ENCODE measurements at regions not wholly inside any gene's neighbourhood (a gene's known extent, or its start where the extent isn't known, plus 50 kb on each side); places are given as distances from the start of the nearest gene placed in this dataset.

DNA sequence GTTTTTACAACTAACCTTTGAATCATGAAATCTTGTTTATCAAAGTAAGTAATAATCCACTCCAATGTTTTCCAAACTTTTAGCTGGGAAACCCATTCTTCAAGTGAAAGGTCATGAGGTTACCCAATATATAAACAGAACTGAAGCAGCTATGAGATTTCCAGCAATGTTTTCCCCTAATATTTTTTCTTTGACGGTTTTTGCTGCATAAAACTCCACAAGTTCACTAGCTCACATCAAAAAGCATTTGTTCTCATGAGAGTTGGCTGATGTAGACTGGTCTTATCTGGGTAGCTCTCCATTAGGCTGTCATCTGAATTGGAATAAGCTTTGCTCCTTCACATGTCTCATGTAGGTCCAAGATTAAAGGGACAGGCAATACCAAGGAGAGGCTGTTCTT lies 241.2 kb upstream of the LRRC3B start:
- BruUV-seq (replicated peaks), result no TSS peak
- Histone ChIP-seq H3K27me3 (replicated peaks in 1 of 2; ENCODE audit: control insufficient read depth in 2 of 2, insufficient read depth in 2 of 2, low read length in 1 of 2) (no peaks in the 10 kb centered on the region), H3K9ac (ENCODE audit: control insufficient read depth, insufficient read depth, low read length) (no peak overlapping the region), H2AFZ (ENCODE audit: control insufficient read depth, low read depth, low read length) (no peak overlapping the region), H3K4me1 (ENCODE audit: control insufficient read depth, insufficient read depth, low read length) (no peaks in the 10 kb centered on the region), H3K79me2 (ENCODE audit: control insufficient read depth, insufficient read depth, low read length) (no peaks in the 10 kb centered on the region), H3K36me3 (ENCODE audit: control insufficient read depth in 2 of 2, insufficient read depth in 2 of 2, low read length in 1 of 2) (no peaks in the 10 kb centered on the region), H3K4me2 (ENCODE audit: control insufficient read depth, insufficient read depth) (no peak overlapping the region), H3K9me3 (replicated peaks; ENCODE audit: control insufficient read depth, insufficient read depth, low read length) (no peaks in the 10 kb centered on the region), H3K27ac (ENCODE audit: control insufficient read depth, insufficient read depth) (no peak overlapping the region), H4K20me1 (ENCODE audit: control insufficient read depth, insufficient read depth) (no peaks in the 10 kb centered on the region), H3K4me3 (no peak overlapping the region)
- TF ChIP-seq, protein P1, sequence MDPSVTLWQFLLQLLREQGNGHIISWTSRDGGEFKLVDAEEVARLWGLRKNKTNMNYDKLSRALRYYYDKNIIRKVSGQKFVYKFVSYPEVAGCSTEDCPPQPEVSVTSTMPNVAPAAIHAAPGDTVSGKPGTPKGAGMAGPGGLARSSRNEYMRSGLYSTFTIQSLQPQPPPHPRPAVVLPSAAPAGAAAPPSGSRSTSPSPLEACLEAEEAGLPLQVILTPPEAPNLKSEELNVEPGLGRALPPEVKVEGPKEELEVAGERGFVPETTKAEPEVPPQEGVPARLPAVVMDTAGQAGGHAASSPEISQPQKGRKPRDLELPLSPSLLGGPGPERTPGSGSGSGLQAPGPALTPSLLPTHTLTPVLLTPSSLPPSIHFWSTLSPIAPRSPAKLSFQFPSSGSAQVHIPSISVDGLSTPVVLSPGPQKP (IDR thresholded peaks at IDR 0.05; ENCODE audit: low read depth, low read length), result no peak
- no peak for TF ChIP-seq NR2C2 (IDR thresholded peaks at IDR 0.05; ENCODE audit: borderline replicate concordance, control insufficient read depth, insufficient read length, low read depth)
- TF ChIP-seq POU2F2 (IDR thresholded peaks at IDR 0.05; ENCODE audit: borderline replicate concordance, low read depth, low read length), result no peak
- TF ChIP-seq, protein P2, sequence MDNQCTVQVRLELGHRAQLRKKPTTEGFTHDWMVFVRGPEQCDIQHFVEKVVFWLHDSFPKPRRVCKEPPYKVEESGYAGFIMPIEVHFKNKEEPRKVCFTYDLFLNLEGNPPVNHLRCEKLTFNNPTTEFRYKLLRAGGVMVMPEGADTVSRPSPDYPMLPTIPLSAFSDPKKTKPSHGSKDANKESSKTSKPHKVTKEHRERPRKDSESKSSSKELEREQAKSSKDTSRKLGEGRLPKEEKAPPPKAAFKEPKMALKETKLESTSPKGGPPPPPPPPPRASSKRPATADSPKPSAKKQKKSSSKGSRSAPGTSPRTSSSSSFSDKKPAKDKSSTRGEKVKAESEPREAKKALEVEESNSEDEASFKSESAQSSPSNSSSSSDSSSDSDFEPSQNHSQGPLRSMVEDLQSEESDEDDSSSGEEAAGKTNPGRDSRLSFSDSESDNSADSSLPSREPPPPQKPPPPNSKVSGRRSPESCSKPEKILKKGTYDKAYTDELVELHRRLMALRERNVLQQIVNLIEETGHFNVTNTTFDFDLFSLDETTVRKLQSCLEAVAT (IDR thresholded peaks at IDR 0.05), result no peak
- TF ChIP-seq BACH1 (IDR thresholded peaks at IDR 0.05; ENCODE audit: borderline replicate concordance), result no peak
- TF ChIP-seq EP300 (IDR thresholded peaks at IDR 0.05; ENCODE audit: borderline replicate concordance in 1 of 2, control insufficient read depth in 1 of 2, low read depth in 2 of 2, low read length in 2 of 2), result no peak
- TF ChIP-seq, protein P3, sequence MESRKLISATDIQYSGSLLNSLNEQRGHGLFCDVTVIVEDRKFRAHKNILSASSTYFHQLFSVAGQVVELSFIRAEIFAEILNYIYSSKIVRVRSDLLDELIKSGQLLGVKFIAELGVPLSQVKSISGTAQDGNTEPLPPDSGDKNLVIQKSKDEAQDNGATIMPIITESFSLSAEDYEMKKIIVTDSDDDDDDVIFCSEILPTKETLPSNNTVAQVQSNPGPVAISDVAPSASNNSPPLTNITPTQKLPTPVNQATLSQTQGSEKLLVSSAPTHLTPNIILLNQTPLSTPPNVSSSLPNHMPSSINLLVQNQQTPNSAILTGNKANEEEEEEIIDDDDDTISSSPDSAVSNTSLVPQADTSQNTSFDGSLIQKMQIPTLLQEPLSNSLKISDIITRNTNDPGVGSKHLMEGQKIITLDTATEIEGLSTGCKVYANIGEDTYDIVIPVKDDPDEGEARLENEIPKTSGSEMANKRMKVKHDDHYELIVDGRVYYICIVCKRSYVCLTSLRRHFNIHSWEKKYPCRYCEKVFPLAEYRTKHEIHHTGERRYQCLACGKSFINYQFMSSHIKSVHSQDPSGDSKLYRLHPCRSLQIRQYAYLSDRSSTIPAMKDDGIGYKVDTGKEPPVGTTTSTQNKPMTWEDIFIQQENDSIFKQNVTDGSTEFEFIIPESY (IDR thresholded peaks at IDR 0.05), result no peak
- no peak for TF ChIP-seq SPI1 (IDR thresholded peaks at IDR 0.05; ENCODE audit: borderline replicate concordance, insufficient read depth, low read depth, low read length)
- TF ChIP-seq ASH2L (IDR thresholded peaks at IDR 0.05; ENCODE audit: borderline replicate concordance, low read depth), result no peak
- no peak for TF ChIP-seq NR2F1 (conservative IDR thresholded peaks at IDR 0.05)
- no peak for TF ChIP-seq NFYB (IDR thresholded peaks at IDR 0.05; ENCODE audit: insufficient read depth, low read depth, low read length)
- no peak for TF ChIP-seq FOXM1 (IDR thresholded peaks at IDR 0.05; ENCODE audit: low read depth, low read length)
- WGBS (ENCODE audit: insufficient coverage, insufficient replicate concordance, low lambda C conversion rate, missing lambda C conversion rate), result 0% methylated on average over 1 of the region's 1 CpG
- FAIRE-seq (no peak), ATAC-seq (no peak), DNase-seq (ENCODE audit: low read depth, low spot score) (no peak)
- POLR2A ChIA-PET, result no interaction called here
- SMC1A ChIA-PET (ENCODE audit: uncharacterized antibody, unreplicated experiment), result no interaction called here
- in situ Hi-C loops (cut with MboI) (no loop called here), intact Hi-C loops (cut with micrococcal nuclease; ENCODE audit: unreplicated experiment) (no loop called here)
- RAD21 ChIA-PET (ENCODE audit: unreplicated experiment), result no interaction called here
- CTCF ChIA-PET, result no interaction called here
